DND-41 (cell line): ENCODE measurements at regions not wholly inside any gene's neighbourhood (a gene's known extent, or its start where the extent isn't known, plus 50 kb on each side); places are given as distances from the start of the nearest gene placed in this dataset.

Experiments
- EZH2 ChIP-seq: IDR thresholded peaks from 3 replicates; pipeline ENCODE4 v1.6.1; 2012; ENCODE audit warnings: borderline replicate concordance, low read depth, mild to moderate bottlenecking, moderate library complexity, low read length, inconsistent platforms; ENCODE audit not compliant: severe bottlenecking
- TF ChIP-seq, protein P1 (sequence below): IDR thresholded peaks from 2 replicates; pipeline ENCODE4 v1.5.1; 2012; ENCODE audit warnings: borderline replicate concordance, low read length, moderate library complexity, mild to moderate bottlenecking; ENCODE audit not compliant: poor library complexity, severe bottlenecking; ENCODE audit errors: extremely low read depth

DNA sequence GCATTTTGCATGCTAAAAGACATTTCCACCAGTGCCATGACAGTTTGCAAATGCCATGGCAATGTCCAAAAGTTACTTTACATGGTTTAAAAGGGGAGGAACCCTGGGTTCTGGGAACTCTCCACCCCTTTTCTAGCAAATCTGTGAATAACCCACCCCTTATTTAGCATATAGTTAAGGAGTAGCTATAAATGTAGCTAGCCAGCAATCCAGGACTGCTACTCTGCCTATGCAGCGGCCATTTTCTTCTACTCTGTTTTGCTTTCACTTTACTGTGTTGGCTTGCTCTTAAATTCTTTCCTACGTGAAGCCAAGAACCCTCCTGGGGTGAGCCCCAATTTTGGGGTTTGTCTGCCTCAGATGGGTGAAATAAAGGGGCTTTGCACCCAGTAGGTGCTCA lies 141.0 kb downstream of the PTPN11 start:
- TF ChIP-seq, protein P1, sequence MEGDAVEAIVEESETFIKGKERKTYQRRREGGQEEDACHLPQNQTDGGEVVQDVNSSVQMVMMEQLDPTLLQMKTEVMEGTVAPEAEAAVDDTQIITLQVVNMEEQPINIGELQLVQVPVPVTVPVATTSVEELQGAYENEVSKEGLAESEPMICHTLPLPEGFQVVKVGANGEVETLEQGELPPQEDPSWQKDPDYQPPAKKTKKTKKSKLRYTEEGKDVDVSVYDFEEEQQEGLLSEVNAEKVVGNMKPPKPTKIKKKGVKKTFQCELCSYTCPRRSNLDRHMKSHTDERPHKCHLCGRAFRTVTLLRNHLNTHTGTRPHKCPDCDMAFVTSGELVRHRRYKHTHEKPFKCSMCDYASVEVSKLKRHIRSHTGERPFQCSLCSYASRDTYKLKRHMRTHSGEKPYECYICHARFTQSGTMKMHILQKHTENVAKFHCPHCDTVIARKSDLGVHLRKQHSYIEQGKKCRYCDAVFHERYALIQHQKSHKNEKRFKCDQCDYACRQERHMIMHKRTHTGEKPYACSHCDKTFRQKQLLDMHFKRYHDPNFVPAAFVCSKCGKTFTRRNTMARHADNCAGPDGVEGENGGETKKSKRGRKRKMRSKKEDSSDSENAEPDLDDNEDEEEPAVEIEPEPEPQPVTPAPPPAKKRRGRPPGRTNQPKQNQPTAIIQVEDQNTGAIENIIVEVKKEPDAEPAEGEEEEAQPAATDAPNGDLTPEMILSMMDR: no peak
- no peak for TF ChIP-seq EZH2
